Keratinocyte (primary cell): ENCODE measurements at regions not wholly inside any gene's neighbourhood (a gene's known extent, or its start where the extent isn't known, plus 50 kb on each side); places are given as distances from the start of the nearest gene placed in this dataset.

Source experiments
- EZH2 ChIP-seq: IDR thresholded peaks from one replicate; pipeline ENCODE4 v1.6.1; 2012; ENCODE audit warnings: inconsistent platforms, mild to moderate bottlenecking, low read length, moderate library complexity
- TF ChIP-seq, protein P1 (sequence below), 3 experiments: IDR thresholded peaks in 1 of 3; conservative IDR thresholded peaks in 1 of 3; optimal IDR thresholded peaks in 1 of 3; 2 replicates in 2 of 3; 3 replicates in 1 of 3; pipeline versions ENCODE3 to v1.5.1; 2011; ENCODE audit warnings: low read length in 3 of 3, mild to moderate bottlenecking in 3 of 3, moderate library complexity in 2 of 3, control low read depth in 1 of 3, inconsistent platforms in 1 of 3; ENCODE audit not compliant: insufficient read depth in 2 of 3; ENCODE audit errors: extremely low read depth in 1 of 3

DNA sequence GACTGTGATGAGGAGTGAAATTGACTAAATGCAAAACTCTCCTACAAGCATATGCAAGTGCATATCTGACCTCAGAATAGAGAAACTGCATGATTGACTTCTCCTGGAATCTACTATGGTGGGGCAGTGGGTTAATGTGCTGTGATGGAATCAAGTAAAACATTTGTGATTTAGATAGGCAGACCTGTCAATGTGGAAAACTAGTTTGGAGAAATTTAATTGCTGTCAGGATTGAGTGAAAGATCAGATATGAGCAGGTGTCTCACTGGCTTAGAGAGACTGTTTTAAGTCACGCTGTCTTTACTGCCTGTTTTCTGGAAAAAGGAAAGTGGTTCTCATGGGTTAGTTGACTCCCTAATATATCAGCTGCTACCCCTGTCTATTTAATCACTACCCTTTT, 881.0 kb upstream of the CNTNAP5 start:
- TF ChIP-seq, protein P1, sequence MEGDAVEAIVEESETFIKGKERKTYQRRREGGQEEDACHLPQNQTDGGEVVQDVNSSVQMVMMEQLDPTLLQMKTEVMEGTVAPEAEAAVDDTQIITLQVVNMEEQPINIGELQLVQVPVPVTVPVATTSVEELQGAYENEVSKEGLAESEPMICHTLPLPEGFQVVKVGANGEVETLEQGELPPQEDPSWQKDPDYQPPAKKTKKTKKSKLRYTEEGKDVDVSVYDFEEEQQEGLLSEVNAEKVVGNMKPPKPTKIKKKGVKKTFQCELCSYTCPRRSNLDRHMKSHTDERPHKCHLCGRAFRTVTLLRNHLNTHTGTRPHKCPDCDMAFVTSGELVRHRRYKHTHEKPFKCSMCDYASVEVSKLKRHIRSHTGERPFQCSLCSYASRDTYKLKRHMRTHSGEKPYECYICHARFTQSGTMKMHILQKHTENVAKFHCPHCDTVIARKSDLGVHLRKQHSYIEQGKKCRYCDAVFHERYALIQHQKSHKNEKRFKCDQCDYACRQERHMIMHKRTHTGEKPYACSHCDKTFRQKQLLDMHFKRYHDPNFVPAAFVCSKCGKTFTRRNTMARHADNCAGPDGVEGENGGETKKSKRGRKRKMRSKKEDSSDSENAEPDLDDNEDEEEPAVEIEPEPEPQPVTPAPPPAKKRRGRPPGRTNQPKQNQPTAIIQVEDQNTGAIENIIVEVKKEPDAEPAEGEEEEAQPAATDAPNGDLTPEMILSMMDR (optimal IDR thresholded peaks at IDR 0.05 in 1 of 3, IDR thresholded peaks at IDR 0.05 in 1 of 3, conservative IDR thresholded peaks at IDR 0.05 in 1 of 3; ENCODE audit: extremely low read depth in 1 of 3, insufficient read depth in 2 of 3, low read length in 3 of 3) = no peak
- TF ChIP-seq EZH2 = no peak
